ENCODE measurements at regions not wholly inside any gene's neighbourhood (a gene's known extent, or its start where the extent isn't known, plus 50 kb on each side); places are given as distances from the start of the nearest gene placed in this dataset.

DNA sequence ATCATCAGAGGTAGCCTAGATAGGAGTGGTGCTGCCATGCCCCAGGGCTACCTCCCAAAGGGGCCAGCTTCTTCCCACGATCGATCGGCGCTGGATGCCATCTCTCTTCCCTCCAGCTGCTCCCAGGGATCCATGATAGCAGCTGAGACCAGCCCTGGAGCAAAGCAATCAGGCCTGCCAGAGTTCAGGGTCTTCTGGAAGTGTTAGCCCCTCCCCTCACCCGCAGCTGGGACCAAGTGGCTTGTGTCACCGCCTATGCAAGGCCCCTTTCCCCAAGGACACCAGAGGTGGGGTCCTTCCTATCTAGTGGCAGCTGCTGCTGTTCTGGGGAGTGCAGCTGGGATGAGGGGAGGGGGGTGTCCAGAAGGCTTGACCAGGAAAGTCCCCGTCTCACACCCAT lies 87.0 kb downstream of the IRF2BPL start:
- no peak overlapping the region for H3K27ac ChIP-seq
- H3K9me3 ChIP-seq = no peaks in the 10 kb centered on the region
- no peaks in the 10 kb centered on the region for H3K27me3 ChIP-seq
- peaks cover 2 to 10% of the 10 kb centered on the region in 2 donors for H3K4me1 ChIP-seq
- TF ChIP-seq, protein P1, sequence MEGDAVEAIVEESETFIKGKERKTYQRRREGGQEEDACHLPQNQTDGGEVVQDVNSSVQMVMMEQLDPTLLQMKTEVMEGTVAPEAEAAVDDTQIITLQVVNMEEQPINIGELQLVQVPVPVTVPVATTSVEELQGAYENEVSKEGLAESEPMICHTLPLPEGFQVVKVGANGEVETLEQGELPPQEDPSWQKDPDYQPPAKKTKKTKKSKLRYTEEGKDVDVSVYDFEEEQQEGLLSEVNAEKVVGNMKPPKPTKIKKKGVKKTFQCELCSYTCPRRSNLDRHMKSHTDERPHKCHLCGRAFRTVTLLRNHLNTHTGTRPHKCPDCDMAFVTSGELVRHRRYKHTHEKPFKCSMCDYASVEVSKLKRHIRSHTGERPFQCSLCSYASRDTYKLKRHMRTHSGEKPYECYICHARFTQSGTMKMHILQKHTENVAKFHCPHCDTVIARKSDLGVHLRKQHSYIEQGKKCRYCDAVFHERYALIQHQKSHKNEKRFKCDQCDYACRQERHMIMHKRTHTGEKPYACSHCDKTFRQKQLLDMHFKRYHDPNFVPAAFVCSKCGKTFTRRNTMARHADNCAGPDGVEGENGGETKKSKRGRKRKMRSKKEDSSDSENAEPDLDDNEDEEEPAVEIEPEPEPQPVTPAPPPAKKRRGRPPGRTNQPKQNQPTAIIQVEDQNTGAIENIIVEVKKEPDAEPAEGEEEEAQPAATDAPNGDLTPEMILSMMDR (IDR thresholded peaks at IDR 0.05) = no peak
- no peak overlapping the region for H3K4me3 ChIP-seq
- no peaks in the 10 kb centered on the region for H3K36me3 ChIP-seq
- intact Hi-C loops (cut with DNase I) = no loop called here
- DNase-seq (ENCODE audit: low spot score in 2 of 2) = no peak

DNA sequence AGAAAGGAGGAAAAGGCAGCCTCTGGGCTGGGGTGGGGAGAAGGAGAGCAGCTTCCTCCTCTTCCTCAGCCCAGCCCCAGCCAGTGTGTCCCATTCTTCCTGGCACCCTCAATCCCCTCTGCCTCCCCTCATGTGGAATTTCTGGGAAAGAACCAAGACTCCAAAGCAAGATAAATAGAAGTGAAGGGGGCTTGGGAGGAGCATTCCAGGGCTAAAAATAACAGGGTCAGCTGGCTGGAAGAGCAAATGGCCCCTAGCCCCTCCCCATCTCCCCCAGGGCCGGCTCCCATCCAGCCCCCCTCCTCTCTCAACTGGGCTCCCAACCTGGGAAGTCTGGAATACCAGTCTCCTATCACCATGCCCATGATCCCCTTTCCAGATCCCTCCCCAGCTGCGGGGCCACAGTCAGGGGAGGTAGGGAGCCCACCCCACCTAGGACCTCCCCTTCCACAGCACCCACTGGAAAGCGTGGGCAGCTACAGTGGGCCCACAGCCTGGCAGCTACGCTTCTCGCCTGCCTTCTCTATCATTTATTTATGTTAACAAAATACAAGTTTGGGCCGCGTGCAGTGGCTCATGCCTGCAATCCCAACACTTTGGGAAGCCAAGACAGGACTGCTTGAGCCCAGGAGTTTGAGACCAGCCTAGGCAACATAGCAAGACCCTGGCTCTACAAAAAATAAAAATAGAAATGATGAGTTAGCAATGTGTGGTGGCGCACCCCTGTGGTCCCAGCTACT lies 88.3 kb downstream of the IRF2BPL start:
- intact Hi-C loops (cut with DNase I) = no loop called here

DNA sequence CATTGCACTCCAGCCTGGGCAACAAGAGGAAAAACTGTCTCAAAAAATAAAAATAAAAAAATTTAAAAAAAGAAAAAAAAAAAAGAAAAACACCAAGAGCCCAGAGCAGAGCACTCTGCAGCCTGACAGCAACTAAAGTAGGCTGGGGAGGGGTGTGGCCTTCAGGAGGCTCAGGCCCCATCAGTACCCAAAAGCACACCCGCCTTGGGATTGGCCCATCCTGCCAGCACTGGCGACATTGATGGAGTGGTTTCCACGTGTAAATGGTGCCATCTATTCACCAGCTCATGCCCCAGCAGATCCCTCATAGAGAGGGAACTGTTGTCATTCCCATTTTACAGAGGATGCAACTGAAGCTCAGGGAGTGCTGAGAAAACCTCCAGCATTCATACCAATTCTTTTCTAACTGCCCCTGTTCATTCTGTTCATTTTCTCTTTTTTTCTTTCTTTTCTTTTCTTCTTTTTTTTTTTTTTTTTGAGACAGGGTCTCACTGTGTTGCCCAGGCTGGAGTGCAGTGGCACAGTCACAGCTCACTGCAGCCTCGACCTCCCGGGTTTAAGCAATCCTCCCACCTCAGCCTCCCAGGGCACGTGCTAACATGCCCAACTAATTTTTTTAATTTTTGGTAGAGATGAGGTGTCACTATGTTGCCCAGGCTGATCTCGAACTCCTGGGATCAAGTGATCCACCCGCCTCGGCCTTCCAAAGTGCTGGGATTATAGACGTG lies 89.3 kb downstream of the IRF2BPL start:
- H3K4me3 ChIP-seq = no peak overlapping the region
- TF ChIP-seq, protein P1 (IDR thresholded peaks at IDR 0.05) = no peak

More for the DNA sequence above, 88.3 kb downstream of the IRF2BPL start:
- H3K4me1 ChIP-seq = peaks cover 2 to 12% of the 10 kb centered on the region in 2 donors
- no peak overlapping the region for H3K4me3 ChIP-seq
- no peaks in the 10 kb centered on the region for H3K27me3 ChIP-seq
- no peak for DNase-seq (ENCODE audit: low spot score in 2 of 2)
- TF ChIP-seq, protein P1 (IDR thresholded peaks at IDR 0.05) = no peak
- no peaks in the 10 kb centered on the region for H3K9me3 ChIP-seq
- H3K27ac ChIP-seq = no peak overlapping the region
- H3K36me3 ChIP-seq = no peaks in the 10 kb centered on the region

DNA sequence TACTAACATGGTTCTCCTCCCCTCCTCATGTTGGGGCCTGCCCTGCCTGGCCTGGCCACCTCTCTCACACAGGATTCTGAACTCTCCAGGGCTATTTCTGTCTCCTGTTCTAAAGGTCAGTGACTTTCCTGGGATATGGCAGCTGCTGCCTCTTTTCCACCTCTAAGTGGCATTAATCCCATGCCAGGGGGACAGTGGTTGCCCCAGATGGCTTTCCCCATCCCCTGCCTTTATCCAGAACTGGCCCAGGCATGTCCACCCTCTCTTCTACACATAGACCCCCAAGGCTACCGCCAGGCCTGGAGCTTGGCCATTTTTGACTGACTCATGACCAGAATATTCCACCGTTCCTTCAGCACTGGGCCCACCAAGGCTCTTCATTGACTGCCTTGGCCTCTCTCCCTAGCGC lies 90.4 kb downstream of the IRF2BPL start:
- TF ChIP-seq, protein P1 (IDR thresholded peaks at IDR 0.05) = no peak
- Histone ChIP-seq H3K27ac (peak overlapping the region; percentile 30 to 53), H3K36me3 (no peaks in the 10 kb centered on the region), H3K4me1 (peaks cover 2 to 12% of the 10 kb centered on the region in 2 donors), H3K4me3 (no peak overlapping the region), H3K9me3 (no peaks in the 10 kb centered on the region), H3K27me3 (no peaks in the 10 kb centered on the region)
- intact Hi-C loops (cut with DNase I) = no loop called here
- no peak for DNase-seq (ENCODE audit: low spot score in 2 of 2)

More for the DNA sequence above, 89.3 kb downstream of the IRF2BPL start:
- no peaks in the 10 kb centered on the region for H3K27me3 ChIP-seq
- intact Hi-C loops (cut with DNase I) = no loop called here
- H3K27ac ChIP-seq = no peak overlapping the region
- H3K9me3 ChIP-seq = no peaks in the 10 kb centered on the region
- no peaks in the 10 kb centered on the region for H3K36me3 ChIP-seq
- peaks cover 2 to 12% of the 10 kb centered on the region in 2 donors for H3K4me1 ChIP-seq
- no peak for DNase-seq (ENCODE audit: low spot score in 2 of 2)

DNA sequence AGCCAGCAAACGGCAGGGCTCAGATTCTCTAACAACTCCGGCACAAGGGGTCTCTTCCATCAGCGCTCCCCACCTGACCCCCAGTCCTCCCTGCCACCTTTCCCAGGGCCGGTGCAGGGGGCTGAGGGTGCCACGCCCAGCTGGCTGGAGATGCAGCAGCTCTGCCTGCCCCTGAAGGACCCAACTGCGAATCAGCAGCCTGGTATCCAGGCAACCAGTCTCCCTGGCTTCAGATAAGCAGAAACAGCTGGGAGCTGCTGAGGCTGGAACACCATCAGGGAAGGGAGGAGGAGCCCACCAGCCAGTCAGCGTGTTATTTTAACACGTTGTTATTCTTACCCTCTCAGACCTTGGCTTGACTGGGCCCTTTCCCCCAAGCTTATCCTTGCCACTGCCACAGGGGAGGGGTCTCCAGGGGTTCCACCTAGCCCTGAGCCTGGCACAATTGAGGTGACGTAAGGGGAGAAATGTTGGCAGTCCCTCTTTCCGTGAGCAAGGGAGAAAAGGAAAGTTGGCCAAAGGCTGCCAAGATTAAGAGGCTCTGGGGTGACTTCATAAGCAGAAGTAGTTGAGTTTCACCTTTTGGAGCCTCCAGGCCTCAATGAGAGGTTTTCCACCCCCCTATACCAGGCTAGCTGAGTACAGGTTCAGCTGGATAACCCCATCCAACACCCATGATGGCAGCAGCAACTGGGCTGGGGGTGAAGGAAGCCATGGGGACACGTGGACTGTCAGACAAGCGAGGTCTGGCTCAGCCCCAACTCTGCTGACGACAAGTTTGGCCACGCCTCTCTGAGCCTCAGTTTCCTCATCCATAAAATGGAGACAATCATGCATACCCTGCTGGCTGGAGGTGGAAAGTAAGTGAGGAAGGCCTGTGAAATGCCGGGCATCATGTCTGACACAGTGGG lies 91.1 kb downstream of the IRF2BPL start:
- intact Hi-C loops (cut with DNase I) = loop anchor here (1.0 kb wide), 1 partner anchor 18 kb away; no protein-coding TSS in a partner anchor
- no peaks in the 10 kb centered on the region for H3K36me3 ChIP-seq
- no peaks in the 10 kb centered on the region for H3K9me3 ChIP-seq
- DNase-seq (ENCODE audit: low spot score in 2 of 2) = peak in 1 of 2 donors; percentile 87
- no peaks in the 10 kb centered on the region for H3K27me3 ChIP-seq
- no peak overlapping the region for H3K4me3 ChIP-seq
- H3K4me1 ChIP-seq = peaks cover 2 to 12% of the 10 kb centered on the region in 2 donors
- peak overlapping the region; percentile 30 to 53 for H3K27ac ChIP-seq
- TF ChIP-seq, protein P1 (IDR thresholded peaks at IDR 0.05) = no peak
